ENCODE measurements at regions not wholly inside any gene's neighbourhood (a gene's known extent, or its start where the extent isn't known, plus 50 kb on each side); places are given as distances from the start of the nearest gene placed in this dataset.
"Not testable (repeated sequence)": the region's sequence is repeated elsewhere in the genome, so short reads cannot be mapped to it uniquely, and the experiment has no call there.

- not testable (repeated sequence) for H3K36me3 ChIP-seq (ENCODE audit: insufficient read depth, insufficient read length, low read length); H3K9me3 ChIP-seq (ENCODE audit: insufficient read depth, low read length); H3K9ac ChIP-seq (ENCODE audit: insufficient read length, low read depth); H3K4me3 ChIP-seq (ENCODE audit: insufficient read length, low read depth); DNase-seq (ENCODE audit: low read depth, low spot score); H3K4me1 ChIP-seq (ENCODE audit: insufficient read depth, insufficient read length); H3K27me3 ChIP-seq (ENCODE audit: insufficient read depth, insufficient read length)
These were observed 352.5 kb downstream of the KCNJ18 start for GRCh38 chr17:22044706-22045246.

GRCh38 chr17:22047521-22047920, 355.2 kb downstream of the KCNJ18 start:
- H3K9ac ChIP-seq (ENCODE audit: insufficient read length, low read depth); H3K4me3 ChIP-seq (ENCODE audit: insufficient read length, low read depth); H3K4me1 ChIP-seq (ENCODE audit: insufficient read depth, insufficient read length); DNase-seq (ENCODE audit: low read depth, low spot score); H3K9me3 ChIP-seq (ENCODE audit: insufficient read depth, low read length); H3K36me3 ChIP-seq (ENCODE audit: insufficient read depth, insufficient read length, low read length); H3K27me3 ChIP-seq (ENCODE audit: insufficient read depth, insufficient read length): not testable (repeated sequence)

GRCh38 chr17:22048226-22048625, 355.9 kb downstream of the KCNJ18 start:
- H3K9me3 ChIP-seq (ENCODE audit: insufficient read depth, low read length); H3K36me3 ChIP-seq (ENCODE audit: insufficient read depth, insufficient read length, low read length); DNase-seq (ENCODE audit: low read depth, low spot score); H3K9ac ChIP-seq (ENCODE audit: insufficient read length, low read depth); H3K4me1 ChIP-seq (ENCODE audit: insufficient read depth, insufficient read length); H3K4me3 ChIP-seq (ENCODE audit: insufficient read length, low read depth); H3K27me3 ChIP-seq (ENCODE audit: insufficient read depth, insufficient read length): not testable (repeated sequence)

- H3K9ac ChIP-seq (ENCODE audit: insufficient read length, low read depth); DNase-seq (ENCODE audit: low read depth, low spot score); H3K4me3 ChIP-seq (ENCODE audit: insufficient read length, low read depth); H3K9me3 ChIP-seq (ENCODE audit: insufficient read depth, low read length); H3K27me3 ChIP-seq (ENCODE audit: insufficient read depth, insufficient read length); H3K36me3 ChIP-seq (ENCODE audit: insufficient read depth, insufficient read length, low read length); H3K4me1 ChIP-seq (ENCODE audit: insufficient read depth, insufficient read length): not testable (repeated sequence)
These were observed 358.4 kb downstream of the KCNJ18 start for GRCh38 chr17:22050766-22051165.

- not testable (repeated sequence) for H3K4me1 ChIP-seq (ENCODE audit: insufficient read depth, insufficient read length); H3K36me3 ChIP-seq (ENCODE audit: insufficient read depth, insufficient read length, low read length); H3K4me3 ChIP-seq (ENCODE audit: insufficient read length, low read depth); DNase-seq (ENCODE audit: low read depth, low spot score); H3K9ac ChIP-seq (ENCODE audit: insufficient read length, low read depth); H3K9me3 ChIP-seq (ENCODE audit: insufficient read depth, low read length); H3K27me3 ChIP-seq (ENCODE audit: insufficient read depth, insufficient read length)
These were observed 360.4 kb downstream of the KCNJ18 start for GRCh38 chr17:22052715-22053114.

GRCh38 chr17:22056566-22056965, 364.2 kb downstream of the KCNJ18 start:
- H3K36me3 ChIP-seq (ENCODE audit: insufficient read depth, insufficient read length, low read length); H3K9ac ChIP-seq (ENCODE audit: insufficient read length, low read depth); H3K9me3 ChIP-seq (ENCODE audit: insufficient read depth, low read length); H3K4me1 ChIP-seq (ENCODE audit: insufficient read depth, insufficient read length); H3K4me3 ChIP-seq (ENCODE audit: insufficient read length, low read depth); DNase-seq (ENCODE audit: low read depth, low spot score); H3K27me3 ChIP-seq (ENCODE audit: insufficient read depth, insufficient read length): not testable (repeated sequence)

- H3K9me3 ChIP-seq (ENCODE audit: insufficient read depth, low read length); H3K27me3 ChIP-seq (ENCODE audit: insufficient read depth, insufficient read length); H3K4me1 ChIP-seq (ENCODE audit: insufficient read depth, insufficient read length); H3K4me3 ChIP-seq (ENCODE audit: insufficient read length, low read depth); H3K36me3 ChIP-seq (ENCODE audit: insufficient read depth, insufficient read length, low read length); H3K9ac ChIP-seq (ENCODE audit: insufficient read length, low read depth); DNase-seq (ENCODE audit: low read depth, low spot score): not testable (repeated sequence)
These were observed 383.6 kb downstream of the KCNJ18 start for GRCh38 chr17:22075918-22076317.

- not testable (repeated sequence) for H3K9ac ChIP-seq (ENCODE audit: insufficient read length, low read depth); H3K4me3 ChIP-seq (ENCODE audit: insufficient read length, low read depth); H3K9me3 ChIP-seq (ENCODE audit: insufficient read depth, low read length); DNase-seq (ENCODE audit: low read depth, low spot score); H3K36me3 ChIP-seq (ENCODE audit: insufficient read depth, insufficient read length, low read length); H3K4me1 ChIP-seq (ENCODE audit: insufficient read depth, insufficient read length); H3K27me3 ChIP-seq (ENCODE audit: insufficient read depth, insufficient read length)
These were observed 396.3 kb downstream of the KCNJ18 start for GRCh38 chr17:22088589-22088988.

- no peaks in the 10 kb centered on the region for H3K36me3 ChIP-seq (ENCODE audit: insufficient read depth, insufficient read length, low read length)
- TF ChIP-seq SUZ12 (IDR thresholded peaks at IDR 0.05; ENCODE audit: extremely low read depth, insufficient read depth, insufficient read length) (no peak), ZNF274 (IDR thresholded peaks at IDR 0.05; ENCODE audit: low read depth, low read length) (no peak), YY1 (IDR thresholded peaks at IDR 0.05; ENCODE audit: insufficient read depth, insufficient read length) (no peak)
- H3K4me3 ChIP-seq (ENCODE audit: insufficient read length, low read depth) = no peak overlapping the region
- no peak overlapping the region for H3K9ac ChIP-seq (ENCODE audit: insufficient read length, low read depth)
- H3K4me1 ChIP-seq (ENCODE audit: insufficient read depth, insufficient read length) = no peaks in the 10 kb centered on the region
- no peak for DNase-seq (ENCODE audit: low read depth, low spot score)
- H3K9me3 ChIP-seq (ENCODE audit: insufficient read depth, low read length) = no peaks in the 10 kb centered on the region; the same call in 1 of the 2 replicates
- H3K27me3 ChIP-seq (ENCODE audit: insufficient read depth, insufficient read length) = no peaks in the 10 kb centered on the region
These were observed 398.1 kb downstream of the KCNJ18 start for GRCh38 chr17:22090263-22090935.

GRCh38 chr17:22091041-22091679, 398.8 kb downstream of the KCNJ18 start:
- not testable (repeated sequence) for H3K4me3 ChIP-seq (ENCODE audit: insufficient read length, low read depth); H3K4me1 ChIP-seq (ENCODE audit: insufficient read depth, insufficient read length); H3K36me3 ChIP-seq (ENCODE audit: insufficient read depth, insufficient read length, low read length); H3K9ac ChIP-seq (ENCODE audit: insufficient read length, low read depth); H3K9me3 ChIP-seq (ENCODE audit: insufficient read depth, low read length); DNase-seq (ENCODE audit: low read depth, low spot score); H3K27me3 ChIP-seq (ENCODE audit: insufficient read depth, insufficient read length)

GRCh38 chr17:22091840-22092239, 399.5 kb downstream of the KCNJ18 start:
- not testable (repeated sequence) for H3K9ac ChIP-seq (ENCODE audit: insufficient read length, low read depth); H3K4me3 ChIP-seq (ENCODE audit: insufficient read length, low read depth); H3K27me3 ChIP-seq (ENCODE audit: insufficient read depth, insufficient read length); H3K4me1 ChIP-seq (ENCODE audit: insufficient read depth, insufficient read length); H3K9me3 ChIP-seq (ENCODE audit: insufficient read depth, low read length); H3K36me3 ChIP-seq (ENCODE audit: insufficient read depth, insufficient read length, low read length); DNase-seq (ENCODE audit: low read depth, low spot score)

All from NT2/D1 (cell line).